ENCODE measurements at regions not wholly inside any gene's neighbourhood (a gene's known extent, or its start where the extent isn't known, plus 50 kb on each side); places are given as distances from the start of the nearest gene placed in this dataset.

- TF ChIP-seq, protein P1, sequence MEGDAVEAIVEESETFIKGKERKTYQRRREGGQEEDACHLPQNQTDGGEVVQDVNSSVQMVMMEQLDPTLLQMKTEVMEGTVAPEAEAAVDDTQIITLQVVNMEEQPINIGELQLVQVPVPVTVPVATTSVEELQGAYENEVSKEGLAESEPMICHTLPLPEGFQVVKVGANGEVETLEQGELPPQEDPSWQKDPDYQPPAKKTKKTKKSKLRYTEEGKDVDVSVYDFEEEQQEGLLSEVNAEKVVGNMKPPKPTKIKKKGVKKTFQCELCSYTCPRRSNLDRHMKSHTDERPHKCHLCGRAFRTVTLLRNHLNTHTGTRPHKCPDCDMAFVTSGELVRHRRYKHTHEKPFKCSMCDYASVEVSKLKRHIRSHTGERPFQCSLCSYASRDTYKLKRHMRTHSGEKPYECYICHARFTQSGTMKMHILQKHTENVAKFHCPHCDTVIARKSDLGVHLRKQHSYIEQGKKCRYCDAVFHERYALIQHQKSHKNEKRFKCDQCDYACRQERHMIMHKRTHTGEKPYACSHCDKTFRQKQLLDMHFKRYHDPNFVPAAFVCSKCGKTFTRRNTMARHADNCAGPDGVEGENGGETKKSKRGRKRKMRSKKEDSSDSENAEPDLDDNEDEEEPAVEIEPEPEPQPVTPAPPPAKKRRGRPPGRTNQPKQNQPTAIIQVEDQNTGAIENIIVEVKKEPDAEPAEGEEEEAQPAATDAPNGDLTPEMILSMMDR (conservative IDR thresholded peaks at IDR 0.05), result no peak
- peak overlapping the region; percentile 86 for H3K27ac ChIP-seq
Observed at GRCh38 chr2:104434318-104434792, 419.6 kb upstream of the POU3F3 start.

- H3K27ac ChIP-seq, result peak overlapping the region; percentile 86
- TF ChIP-seq, protein P1 (conservative IDR thresholded peaks at IDR 0.05), result no peak
Observed at GRCh38 chr2:104434966-104435365, 418.9 kb upstream of the POU3F3 start.

GRCh38 chr2:104438481-104438880, 415.4 kb upstream of the POU3F3 start:
- TF ChIP-seq, protein P1 (conservative IDR thresholded peaks at IDR 0.05), result no peak
- no peak overlapping the region for H3K27ac ChIP-seq

DNA sequence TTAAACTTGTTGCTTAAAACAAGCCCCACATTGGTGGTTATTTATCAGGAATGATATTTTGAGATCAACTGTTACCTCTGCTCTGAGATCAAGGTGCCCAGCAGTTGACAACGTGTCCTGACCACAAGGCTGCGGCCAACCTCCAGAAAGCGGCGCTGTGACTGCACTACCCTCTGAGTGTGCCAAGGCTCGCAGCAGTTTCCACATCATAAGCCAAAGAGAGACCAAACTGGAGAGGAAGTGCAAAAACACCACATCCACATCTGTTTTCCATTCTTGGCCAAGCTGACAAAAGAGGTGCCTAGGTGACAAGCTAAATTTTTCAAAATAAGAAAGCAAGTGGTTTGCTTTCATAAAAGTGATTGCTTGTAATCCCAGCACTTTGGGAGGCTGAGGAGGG, 410.8 kb upstream of the POU3F3 start:
- TF ChIP-seq, protein P1 (conservative IDR thresholded peaks at IDR 0.05), result no peak
- no peak overlapping the region for H3K27ac ChIP-seq

- H3K27ac ChIP-seq, result no peak overlapping the region
- TF ChIP-seq, protein P1 (conservative IDR thresholded peaks at IDR 0.05), result no peak
Observed at GRCh38 chr2:104444392-104444791, 409.5 kb upstream of the POU3F3 start.

DNA sequence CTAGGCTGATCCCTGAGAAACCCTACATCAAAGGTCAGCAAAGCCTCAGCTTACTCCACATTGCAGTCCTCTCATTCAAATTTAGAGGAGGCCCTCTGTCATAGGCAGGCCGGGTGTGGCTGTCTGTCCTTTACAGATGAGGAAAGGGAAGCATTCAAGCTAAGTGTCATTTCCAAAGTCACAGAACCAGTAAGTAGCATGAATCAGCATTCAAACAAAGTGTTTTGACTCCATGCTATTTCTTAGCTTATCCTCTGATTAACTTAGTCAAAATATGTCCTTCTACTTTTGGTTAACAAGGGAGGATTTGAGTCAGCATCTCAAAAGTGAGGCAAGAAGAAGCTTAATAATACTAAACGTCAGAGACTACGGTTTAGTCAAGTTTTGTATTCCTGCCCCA, 409.0 kb upstream of the POU3F3 start:
- TF ChIP-seq, protein P1 (conservative IDR thresholded peaks at IDR 0.05), result no peak
- no peak overlapping the region for H3K27ac ChIP-seq

GRCh38 chr2:104447831-104448434, 406.0 kb upstream of the POU3F3 start:
- TF ChIP-seq, protein P1 (conservative IDR thresholded peaks at IDR 0.05), result peak; percentile 68
- no peak overlapping the region for H3K27ac ChIP-seq
